Uterus (tissue), 2 donors: ENCODE measurements at regions not wholly inside any gene's neighbourhood (a gene's known extent, or its start where the extent isn't known, plus 50 kb on each side); places are given as distances from the start of the nearest gene placed in this dataset.

Source experiments
- POLR2A ChIP-seq, 2 donors: fragments of 450-650 bp; IDR thresholded peaks; one replicate each; pipeline ENCODE4 v1.6.1; 2016; ENCODE audit warnings: antibody characterized with exemption in 2 of 2, mild to moderate bottlenecking in 1 of 2, moderate library complexity in 1 of 2
- TF ChIP-seq, protein P1 (sequence below), 4 experiments: fragments of 200-600 bp in 2 of 4; fragments of 450-650 bp in 2 of 4; sonication (generic) in 2 of 4; IDR thresholded peaks; one replicate each; pipeline ENCODE4 v1.5.1; 2016 to 2019; ENCODE audit warnings: antibody characterized with exemption in 4 of 4, mild to moderate bottlenecking in 2 of 4, moderate library complexity in 1 of 4

DNA sequence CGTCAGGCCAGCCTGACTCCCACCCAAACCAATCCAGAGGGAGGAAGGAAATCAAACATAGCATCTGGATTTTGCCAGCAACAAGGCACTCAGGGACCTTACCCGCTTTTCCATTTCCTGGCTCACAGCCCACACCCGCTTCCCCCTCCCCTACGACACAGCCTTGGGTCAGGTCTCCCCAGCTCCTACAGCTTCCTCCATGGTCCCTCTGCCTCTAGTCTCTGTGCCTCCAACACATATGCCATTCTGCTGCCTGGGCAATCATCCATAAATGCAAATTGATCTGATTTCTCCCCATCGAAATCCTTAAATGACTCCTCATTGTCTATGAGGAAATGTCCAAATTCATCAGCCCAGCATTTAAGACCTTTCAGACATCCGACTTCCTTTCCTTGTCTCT, 53.2 kb upstream of the CUX1 start:
- TF ChIP-seq, protein P1, sequence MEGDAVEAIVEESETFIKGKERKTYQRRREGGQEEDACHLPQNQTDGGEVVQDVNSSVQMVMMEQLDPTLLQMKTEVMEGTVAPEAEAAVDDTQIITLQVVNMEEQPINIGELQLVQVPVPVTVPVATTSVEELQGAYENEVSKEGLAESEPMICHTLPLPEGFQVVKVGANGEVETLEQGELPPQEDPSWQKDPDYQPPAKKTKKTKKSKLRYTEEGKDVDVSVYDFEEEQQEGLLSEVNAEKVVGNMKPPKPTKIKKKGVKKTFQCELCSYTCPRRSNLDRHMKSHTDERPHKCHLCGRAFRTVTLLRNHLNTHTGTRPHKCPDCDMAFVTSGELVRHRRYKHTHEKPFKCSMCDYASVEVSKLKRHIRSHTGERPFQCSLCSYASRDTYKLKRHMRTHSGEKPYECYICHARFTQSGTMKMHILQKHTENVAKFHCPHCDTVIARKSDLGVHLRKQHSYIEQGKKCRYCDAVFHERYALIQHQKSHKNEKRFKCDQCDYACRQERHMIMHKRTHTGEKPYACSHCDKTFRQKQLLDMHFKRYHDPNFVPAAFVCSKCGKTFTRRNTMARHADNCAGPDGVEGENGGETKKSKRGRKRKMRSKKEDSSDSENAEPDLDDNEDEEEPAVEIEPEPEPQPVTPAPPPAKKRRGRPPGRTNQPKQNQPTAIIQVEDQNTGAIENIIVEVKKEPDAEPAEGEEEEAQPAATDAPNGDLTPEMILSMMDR (IDR thresholded peaks at IDR 0.05): no peak
- no peak for TF ChIP-seq POLR2A (IDR thresholded peaks at IDR 0.05)
